H9 (cell line): ENCODE measurements at regions not wholly inside any gene's neighbourhood (a gene's known extent, or its start where the extent isn't known, plus 50 kb on each side); places are given as distances from the start of the nearest gene placed in this dataset.

Experiments used
- DNase-seq: peaks from one replicate; pipeline ENCODE4 v3.0.0-alpha.2; 2017
- H2AFZ ChIP-seq: one replicate; pipeline ENCODE4 v1.6.1; 2013; ENCODE audit warnings: mild to moderate bottlenecking, low read length, control low read depth, moderate library complexity
- H2AK5ac ChIP-seq: 2 replicates; pipeline ENCODE4 v1.6.1; 2013; ENCODE audit warnings: low read length, control low read depth, mixed read lengths; ENCODE audit not compliant: insufficient read length
- H2BK120ac ChIP-seq: one replicate; pipeline ENCODE4 v1.6.1; 2013; ENCODE audit warnings: low read depth, mild to moderate bottlenecking, low read length, control low read depth, inconsistent platforms; ENCODE audit not compliant: poor library complexity, severe bottlenecking
- H2BK12ac ChIP-seq: 2 replicates; pipeline ENCODE4 v1.6.1; 2013; ENCODE audit warnings: low read length, control low read depth, mixed read lengths, low read depth; ENCODE audit not compliant: insufficient read length
- H2BK15ac ChIP-seq: 2 replicates; pipeline ENCODE4 v1.6.1; 2013; ENCODE audit warnings: low read depth, low read length, control low read depth
- H2BK20ac ChIP-seq: one replicate; pipeline ENCODE4 v1.6.1; 2013; ENCODE audit warnings: low read depth, mild to moderate bottlenecking, low read length, control low read depth, inconsistent platforms; ENCODE audit not compliant: poor library complexity, severe bottlenecking
- H2BK5ac ChIP-seq: 2 replicates; pipeline ENCODE4 v1.6.1; 2013; ENCODE audit warnings: low read length, control low read depth, mixed read lengths; ENCODE audit not compliant: insufficient read length
- H3K14ac ChIP-seq: 2 replicates; pipeline ENCODE4 v1.6.1; 2013; ENCODE audit warnings: low read length, control low read depth; ENCODE audit not compliant: insufficient read depth
- H3K18ac ChIP-seq: 2 replicates; pipeline ENCODE4 v1.6.1; 2013; ENCODE audit warnings: low read depth, mild to moderate bottlenecking, mixed read lengths, low read length, control low read depth; ENCODE audit not compliant: insufficient read length
- H3K23ac ChIP-seq: 2 replicates; pipeline ENCODE4 v1.6.1; 2013; ENCODE audit warnings: low read length, control low read depth, mixed read lengths, low read depth; ENCODE audit not compliant: insufficient read length
- H3K23me2 ChIP-seq: 2 replicates; pipeline ENCODE4 v1.6.1; 2013; ENCODE audit warnings: low read depth, mild to moderate bottlenecking, mixed read lengths, low read length, control low read depth; ENCODE audit not compliant: insufficient read length, poor library complexity, severe bottlenecking
- H3K27ac ChIP-seq: 2 replicates; pipeline ENCODE4 v1.5.1; 2013; ENCODE audit warnings: low read length, control low read depth, mixed read lengths, low read depth; ENCODE audit not compliant: insufficient read length
- H3K27me3 ChIP-seq: 2 replicates; pipeline ENCODE4 v1.6.1; 2013; ENCODE audit warnings: low read length, control low read depth, inconsistent platforms; ENCODE audit not compliant: insufficient read depth
- H3K4ac ChIP-seq: 2 replicates; pipeline ENCODE4 v1.6.1; 2013; ENCODE audit warnings: low read depth, mild to moderate bottlenecking, control low read depth, inconsistent platforms, low read length, moderate library complexity
- H3K4me1 ChIP-seq: 2 replicates; pipeline ENCODE4 v1.6.1; 2013; ENCODE audit warnings: low read length, control low read depth, inconsistent platforms; ENCODE audit not compliant: insufficient read depth
- H3K4me2 ChIP-seq: 2 replicates; pipeline ENCODE4 v1.6.1; 2013; ENCODE audit warnings: low read length, control low read depth, mixed read lengths; ENCODE audit not compliant: insufficient read length, insufficient read depth
- H3K56ac ChIP-seq: 2 replicates; pipeline ENCODE4 v1.6.1; 2013; ENCODE audit warnings: low read depth, mild to moderate bottlenecking, mixed read lengths, low read length, control low read depth; ENCODE audit not compliant: insufficient read length
- H3K79me1 ChIP-seq: 2 replicates; pipeline ENCODE4 v1.6.1; 2013; ENCODE audit warnings: low read depth, mild to moderate bottlenecking, moderate library complexity, low read length, control low read depth, inconsistent platforms; ENCODE audit not compliant: insufficient read depth, poor library complexity, severe bottlenecking
- H3K79me2 ChIP-seq: 2 replicates; pipeline ENCODE4 v1.6.1; 2013; ENCODE audit warnings: low read length, control low read depth, inconsistent platforms; ENCODE audit not compliant: insufficient read depth
- H3K9ac ChIP-seq: 2 replicates; pipeline ENCODE4 v1.6.1; 2013; ENCODE audit warnings: low read length, control low read depth, mixed read lengths; ENCODE audit not compliant: insufficient read length; ENCODE audit errors: extremely low read depth
- H3K9me3 ChIP-seq: one replicate; pipeline ENCODE4 v1.6.1; 2013; ENCODE audit warnings: low read depth, low read length, inconsistent platforms; ENCODE audit not compliant: control insufficient read depth
- H3T11ph ChIP-seq: one replicate; pipeline ENCODE4 v1.6.1; 2013; ENCODE audit warnings: mild to moderate bottlenecking, low read length, control low read depth, inconsistent platforms
- H4K20me1 ChIP-seq: one replicate; pipeline ENCODE4 v1.6.1; 2013; ENCODE audit not compliant: control insufficient read depth, insufficient read length, insufficient read depth
- H4K5ac ChIP-seq: 2 replicates; pipeline ENCODE4 v1.6.1; 2013; ENCODE audit warnings: low read depth, mild to moderate bottlenecking, mixed read lengths, low read length, control low read depth; ENCODE audit not compliant: insufficient read length
- H4K8ac ChIP-seq: replicated peaks from 2 replicates; pipeline ENCODE4 v1.6.1; 2013; ENCODE audit warnings: low read length, control low read depth, mixed read lengths, low read depth; ENCODE audit not compliant: insufficient read length
- H4K91ac ChIP-seq: 2 replicates; pipeline ENCODE4 v1.6.1; 2013; ENCODE audit warnings: low read depth, mild to moderate bottlenecking, moderate library complexity, mixed read lengths, low read length, control low read depth; ENCODE audit not compliant: insufficient read length
- H3K27ac Mint-ChIP-seq, 3 experiments: 2 replicates in 2 of 3; 3 replicates in 1 of 3; pipeline ENCODE4 v1.8.0; 2020 to 2021; ENCODE audit warnings: mixed read lengths in 3 of 3, mild to moderate bottlenecking in 1 of 3, moderate library complexity in 1 of 3
- H3K27me3 Mint-ChIP-seq: 2 replicates; pipeline ENCODE4 v1.8.0; 2021; ENCODE audit warnings: low read depth, mild to moderate bottlenecking, moderate library complexity, mixed read lengths
- H3K36me3 Mint-ChIP-seq, 3 experiments: 2 replicates in 2 of 3; 3 replicates in 1 of 3; pipeline ENCODE4 v1.8.0; 2020 to 2021; ENCODE audit warnings: low read depth in 3 of 3, mixed read lengths in 3 of 3; ENCODE audit not compliant: insufficient read depth in 1 of 3
- H3K4me1 Mint-ChIP-seq, 2 experiments: 2 replicates each; pipeline ENCODE4 v1.8.0; 2020; ENCODE audit warnings: mixed read lengths in 2 of 2
- H3K4me3 Mint-ChIP-seq, 2 experiments: 2 replicates in 1 of 2; 3 replicates in 1 of 2; pipeline ENCODE4 v1.8.0; 2020 to 2021; ENCODE audit warnings: mild to moderate bottlenecking in 2 of 2, mixed read lengths in 2 of 2, moderate library complexity in 1 of 2
- H3K9me3 Mint-ChIP-seq, 2 experiments: 2 replicates in 1 of 2; 3 replicates in 1 of 2; pipeline ENCODE4 v1.8.0; 2020; ENCODE audit warnings: mild to moderate bottlenecking in 2 of 2, mixed read lengths in 2 of 2, moderate library complexity in 1 of 2
- WGBS: extraction: QIAGEN DNeasy Blood & Tissue Kit; methylation state at CpG from one replicate; pipeline ENCODE4 v1.1.7; 2013; ENCODE audit warnings: missing lambda C conversion rate, low lambda C conversion rate, mixed read lengths; ENCODE audit not compliant: insufficient read length; ENCODE audit errors: extremely low coverage; 5-methylcytosine and 5-hydroxymethylcytosine counted together
- TF ChIP-seq, protein P1 (sequence below): fragments of 200-600 bp; sonication (generic); conservative IDR thresholded peaks from 3 replicates; pipeline ENCODE4 v1.8.0; 2021; ENCODE audit warnings: antibody characterized with exemption, mild to moderate bottlenecking

DNA sequence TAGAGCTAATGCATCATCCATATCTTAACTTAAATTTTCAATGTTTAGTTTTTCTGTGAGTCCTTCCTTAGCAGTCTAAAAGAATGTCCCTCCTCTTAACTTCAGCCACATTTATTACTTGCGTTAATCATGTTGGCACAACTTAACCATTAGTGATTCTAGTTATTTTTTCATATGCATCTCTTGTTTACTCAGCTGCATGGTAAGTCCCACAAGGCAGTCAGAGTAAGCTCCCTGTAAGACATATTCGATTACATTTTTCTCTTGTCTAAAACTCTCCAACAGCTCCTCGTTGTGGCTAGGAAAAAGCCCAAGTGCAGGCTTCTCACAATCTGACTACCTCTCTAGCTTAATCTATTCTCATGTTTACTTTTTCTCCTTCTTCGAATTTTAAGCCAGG, 2045.3 kb upstream of the PIK3C3 start:
- Histone ChIP-seq H3K18ac (no peak overlapping the region), H2BK15ac (no peak overlapping the region), H3K9ac (no peak overlapping the region), H3K9me3 (no peaks in the 10 kb centered on the region), H3T11ph (no peak overlapping the region), H2BK12ac (no peak overlapping the region), H3K4me2 (no peak overlapping the region), H2BK5ac (no peak overlapping the region), H3K23ac (no peak overlapping the region), H4K91ac (no peak overlapping the region), H2BK120ac (no peak overlapping the region), H3K23me2 (no peaks in the 10 kb centered on the region), H3K79me1 (no peaks in the 10 kb centered on the region), H2AFZ (no peak overlapping the region), H2BK20ac (no peak overlapping the region), H3K79me2 (no peaks in the 10 kb centered on the region), H4K5ac (no peak overlapping the region), H3K27me3 (no peaks in the 10 kb centered on the region), H3K4me1 (no peaks in the 10 kb centered on the region), H4K8ac (no peak overlapping the region), H4K20me1 (no peaks in the 10 kb centered on the region), H3K27ac (no peak overlapping the region), H3K4ac (no peak overlapping the region), H3K56ac (no peak overlapping the region), H3K14ac (no peak overlapping the region), H2AK5ac (no peak overlapping the region)
- TF ChIP-seq, protein P1, sequence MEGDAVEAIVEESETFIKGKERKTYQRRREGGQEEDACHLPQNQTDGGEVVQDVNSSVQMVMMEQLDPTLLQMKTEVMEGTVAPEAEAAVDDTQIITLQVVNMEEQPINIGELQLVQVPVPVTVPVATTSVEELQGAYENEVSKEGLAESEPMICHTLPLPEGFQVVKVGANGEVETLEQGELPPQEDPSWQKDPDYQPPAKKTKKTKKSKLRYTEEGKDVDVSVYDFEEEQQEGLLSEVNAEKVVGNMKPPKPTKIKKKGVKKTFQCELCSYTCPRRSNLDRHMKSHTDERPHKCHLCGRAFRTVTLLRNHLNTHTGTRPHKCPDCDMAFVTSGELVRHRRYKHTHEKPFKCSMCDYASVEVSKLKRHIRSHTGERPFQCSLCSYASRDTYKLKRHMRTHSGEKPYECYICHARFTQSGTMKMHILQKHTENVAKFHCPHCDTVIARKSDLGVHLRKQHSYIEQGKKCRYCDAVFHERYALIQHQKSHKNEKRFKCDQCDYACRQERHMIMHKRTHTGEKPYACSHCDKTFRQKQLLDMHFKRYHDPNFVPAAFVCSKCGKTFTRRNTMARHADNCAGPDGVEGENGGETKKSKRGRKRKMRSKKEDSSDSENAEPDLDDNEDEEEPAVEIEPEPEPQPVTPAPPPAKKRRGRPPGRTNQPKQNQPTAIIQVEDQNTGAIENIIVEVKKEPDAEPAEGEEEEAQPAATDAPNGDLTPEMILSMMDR: no peak
- H3K27ac Mint-ChIP-seq: no peak overlapping the region
- no peaks in the 10 kb centered on the region for H3K27me3 Mint-ChIP-seq
- H3K4me3 Mint-ChIP-seq: no peak overlapping the region
- DNase-seq: no peak
- H3K4me1 Mint-ChIP-seq: peaks cover 0 to under 1% of the 10 kb centered on the region in 2 experiments; a peak in 2 of 4 replicates
- H3K9me3 Mint-ChIP-seq: peaks cover 12 to 13% of the 10 kb centered on the region in 2 experiments; a peak in 4 of 5 replicates
- peaks cover 0 to 16% (median 5%) of the 10 kb centered on the region in 3 experiments; a peak in 4 of 7 replicates for H3K36me3 Mint-ChIP-seq
- no CpG with 5 or more reads among the region's 4 CpGs for WGBS
